ENCODE measurements at regions not wholly inside any gene's neighbourhood (a gene's known extent, or its start where the extent isn't known, plus 50 kb on each side); places are given as distances from the start of the nearest gene placed in this dataset.

- Histone ChIP-seq H3K9me3 (ENCODE audit: insufficient read depth, low read depth, low read length) (no peaks in the 10 kb centered on the region), H3K36me3 (ENCODE audit: insufficient read depth, low read length) (no peaks in the 10 kb centered on the region), H2AFZ (ENCODE audit: low read length) (no peak overlapping the region; the same call in 1 of the 2 replicates), H3F3A (ENCODE audit: low read depth) (0 out of 2 replicates have a peak, but pooled peaks cover 4% of the 10 kb centered on the region), H3K27me3 (ENCODE audit: insufficient read depth, low read length, poor library complexity, severe bottlenecking) (no peaks in the 10 kb centered on the region), H3K9me2 (replicated peaks; ENCODE audit: low read depth, low read length) (no peaks in the 10 kb centered on the region), H3K4me3 (ENCODE audit: low read length, poor library complexity, severe bottlenecking) (no peak overlapping the region), H4K20me1 (ENCODE audit: insufficient read depth, low read length, poor library complexity, severe bottlenecking) (no peaks in the 10 kb centered on the region), H3K4me1 (ENCODE audit: insufficient read depth, low read length, poor library complexity, severe bottlenecking) (peaks cover 62% of the 10 kb centered on the region), H3K9ac (ENCODE audit: low read depth, low read length, poor library complexity, severe bottlenecking) (no peak overlapping the region), H3K4me2 (ENCODE audit: low read depth, low read length, poor library complexity, severe bottlenecking) (no peak overlapping the region), H3K79me2 (ENCODE audit: insufficient read depth, low read length) (no peaks in the 10 kb centered on the region)
- TF ChIP-seq EZH2phosphoT487 (IDR thresholded peaks at IDR 0.05; ENCODE audit: borderline replicate concordance) (no peak), CTCF (conservative IDR thresholded peaks at IDR 0.05; ENCODE audit: low read length) (no peak)
Measured at GRCh38 chr10:61840403-61840802, 61.1 kb upstream of the ARID5B start.

DNA sequence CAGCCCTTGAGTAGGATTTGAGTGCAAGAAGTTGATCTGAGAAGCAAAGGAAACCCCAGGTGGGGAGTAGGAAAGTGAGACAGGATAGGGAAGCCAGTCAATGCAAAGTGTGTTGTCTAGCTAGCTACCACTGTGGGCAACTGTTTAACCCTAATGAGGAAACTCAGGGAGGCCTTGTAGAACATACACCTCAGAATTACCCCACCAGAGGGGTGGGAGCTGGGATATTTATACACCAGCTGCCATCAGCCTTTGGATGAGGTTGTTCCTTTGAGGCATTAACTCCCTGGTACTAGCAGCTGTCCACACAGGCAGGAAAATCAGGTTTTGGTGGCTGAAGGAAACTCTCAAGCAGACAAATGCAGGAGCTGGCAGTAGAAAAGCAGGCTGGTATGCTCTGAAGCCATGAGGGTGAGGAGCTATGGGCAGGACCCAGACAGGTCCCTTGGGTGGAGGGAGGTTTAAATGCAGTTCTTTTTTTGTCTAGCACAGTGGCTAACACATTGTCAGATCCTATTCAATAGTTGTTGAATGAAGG is 60.1 kb upstream of the ARID5B start:
- no peak overlapping the region for H3K4me3 ChIP-seq (ENCODE audit: low read length, poor library complexity, severe bottlenecking)

DNA sequence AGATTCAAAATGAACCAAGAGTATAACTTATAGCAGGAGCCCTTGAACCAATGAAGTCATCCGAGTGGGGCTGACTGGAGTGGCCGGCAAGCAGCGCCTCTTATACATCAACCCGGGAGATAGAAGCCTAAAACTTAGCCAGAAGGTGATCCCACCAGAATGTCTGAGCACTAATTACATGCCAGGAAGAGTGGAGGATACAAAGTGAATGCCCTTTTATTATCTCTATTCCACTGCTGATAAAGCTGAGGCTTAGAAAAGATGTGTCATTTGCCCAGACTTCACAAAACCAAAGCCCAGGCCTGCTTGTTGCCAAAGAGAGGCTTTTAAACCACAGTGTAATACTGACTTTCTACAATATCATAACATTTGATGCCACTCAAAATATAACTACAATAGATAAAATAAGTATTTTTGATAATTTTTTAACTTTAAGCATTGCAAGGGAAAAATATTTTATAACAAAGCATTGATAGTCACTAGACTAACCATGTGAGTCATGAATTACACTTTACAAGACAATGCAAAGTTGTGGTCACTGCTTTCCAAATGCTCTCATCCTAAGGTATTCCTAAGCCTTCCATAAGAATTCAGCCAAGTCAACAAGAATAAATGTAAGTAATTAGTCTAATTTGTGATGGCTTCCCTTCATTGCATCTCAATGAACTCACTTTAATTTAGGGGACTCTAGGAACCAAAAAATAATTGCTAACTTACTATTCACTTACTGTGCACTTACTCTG is 58.6 kb upstream of the ARID5B start:
- H3F3A ChIP-seq (ENCODE audit: low read depth) = no peaks in the 10 kb centered on the region
- TF ChIP-seq CTCF (conservative IDR thresholded peaks at IDR 0.05; ENCODE audit: low read length) = no peak
- TF ChIP-seq EZH2phosphoT487 (IDR thresholded peaks at IDR 0.05; ENCODE audit: borderline replicate concordance) = no peak
- H3K9ac ChIP-seq (ENCODE audit: low read depth, low read length, poor library complexity, severe bottlenecking) = no peak overlapping the region
- no peaks in the 10 kb centered on the region for H3K27me3 ChIP-seq (ENCODE audit: insufficient read depth, low read length, poor library complexity, severe bottlenecking)
- H3K36me3 ChIP-seq (ENCODE audit: insufficient read depth, low read length) = no peaks in the 10 kb centered on the region
- no peaks in the 10 kb centered on the region for H3K79me2 ChIP-seq (ENCODE audit: insufficient read depth, low read length)
- no peak overlapping the region for H3K4me3 ChIP-seq (ENCODE audit: low read length, poor library complexity, severe bottlenecking)
- H3K4me2 ChIP-seq (ENCODE audit: low read depth, low read length, poor library complexity, severe bottlenecking) = no peak overlapping the region
- H3K9me2 ChIP-seq (replicated peaks; ENCODE audit: low read depth, low read length) = no peaks in the 10 kb centered on the region
- no peaks in the 10 kb centered on the region for H4K20me1 ChIP-seq (ENCODE audit: insufficient read depth, low read length, poor library complexity, severe bottlenecking)
- no peaks in the 10 kb centered on the region for H3K9me3 ChIP-seq (ENCODE audit: insufficient read depth, low read depth, low read length)
- peaks cover 62% of the 10 kb centered on the region for H3K4me1 ChIP-seq (ENCODE audit: insufficient read depth, low read length, poor library complexity, severe bottlenecking)
- no peak overlapping the region for H2AFZ ChIP-seq (ENCODE audit: low read length)

More for the DNA sequence above, 60.1 kb upstream of the ARID5B start:
- Histone ChIP-seq H3F3A (ENCODE audit: low read depth) (no peaks in the 10 kb centered on the region), H3K9me2 (replicated peaks; ENCODE audit: low read depth, low read length) (no peaks in the 10 kb centered on the region), H3K79me2 (ENCODE audit: insufficient read depth, low read length) (no peaks in the 10 kb centered on the region), H4K20me1 (ENCODE audit: insufficient read depth, low read length, poor library complexity, severe bottlenecking) (no peaks in the 10 kb centered on the region), H3K27me3 (ENCODE audit: insufficient read depth, low read length, poor library complexity, severe bottlenecking) (no peaks in the 10 kb centered on the region), H3K4me2 (ENCODE audit: low read depth, low read length, poor library complexity, severe bottlenecking) (no peak overlapping the region), H2AFZ (ENCODE audit: low read length) (no peak overlapping the region), H3K36me3 (ENCODE audit: insufficient read depth, low read length) (no peaks in the 10 kb centered on the region), H3K9ac (ENCODE audit: low read depth, low read length, poor library complexity, severe bottlenecking) (no peak overlapping the region), H3K9me3 (ENCODE audit: insufficient read depth, low read depth, low read length) (no peaks in the 10 kb centered on the region), H3K4me1 (ENCODE audit: insufficient read depth, low read length, poor library complexity, severe bottlenecking) (peaks cover 61% of the 10 kb centered on the region)
- no peak for TF ChIP-seq EZH2phosphoT487 (IDR thresholded peaks at IDR 0.05; ENCODE audit: borderline replicate concordance)
- no peak for TF ChIP-seq CTCF (conservative IDR thresholded peaks at IDR 0.05; ENCODE audit: low read length)
